Inflammatory macrophage (primary cell): ENCODE measurements at regions not wholly inside any gene's neighbourhood (a gene's known extent, or its start where the extent isn't known, plus 50 kb on each side); places are given as distances from the start of the nearest gene placed in this dataset.

Experiments used
- DNase-seq, 2 donors: peaks; one replicate each; pipeline ENCODE4 v3.0.0-alpha.2; 2020 to 2022

DNA sequence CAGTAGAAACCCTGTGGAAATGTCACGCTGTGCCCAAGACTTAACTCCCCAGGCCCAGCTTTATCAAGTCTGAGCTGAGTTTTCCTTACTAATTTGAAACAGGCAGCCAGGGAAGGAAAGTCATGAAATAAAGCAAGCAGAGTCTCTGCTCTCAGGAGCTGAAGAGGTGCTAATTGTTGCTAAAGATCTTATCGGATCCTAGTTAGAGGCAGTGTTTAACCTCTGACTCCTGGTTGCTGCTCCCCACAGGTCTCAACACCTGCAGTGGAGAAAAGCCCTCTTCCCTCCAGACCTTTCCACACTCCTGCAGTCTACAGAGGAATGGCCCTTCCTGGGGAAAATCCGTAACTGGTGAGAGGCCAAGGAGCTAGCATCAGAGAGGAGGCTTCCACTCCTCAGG lies 628.2 kb downstream of the NTRK3 start:
- no peak for DNase-seq

DNA sequence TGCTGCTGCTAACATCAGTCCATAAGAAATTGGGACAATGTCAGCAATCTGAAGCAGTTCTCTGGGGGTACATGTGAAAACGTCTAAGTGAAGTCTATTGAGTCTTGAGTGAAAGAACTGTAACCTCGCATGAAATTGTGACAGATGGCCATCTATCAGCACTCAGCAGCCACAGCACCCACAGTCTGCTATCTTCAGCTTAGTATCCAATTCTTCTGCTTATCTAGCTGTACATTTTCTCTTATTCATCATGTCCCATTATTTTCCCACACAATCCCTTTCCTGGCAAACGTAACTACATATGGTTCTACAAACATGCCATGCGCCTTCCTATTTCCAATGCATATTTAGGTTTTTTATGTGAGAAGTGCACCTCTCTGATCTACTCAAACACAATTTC lies 629.7 kb downstream of the NTRK3 start:
- no peak for DNase-seq

GRCh38 chr15:87623832-87624231 lies 632.7 kb downstream of the NTRK3 start:
- peak in 1 of 2 donors; percentile 3 for DNase-seq

DNA sequence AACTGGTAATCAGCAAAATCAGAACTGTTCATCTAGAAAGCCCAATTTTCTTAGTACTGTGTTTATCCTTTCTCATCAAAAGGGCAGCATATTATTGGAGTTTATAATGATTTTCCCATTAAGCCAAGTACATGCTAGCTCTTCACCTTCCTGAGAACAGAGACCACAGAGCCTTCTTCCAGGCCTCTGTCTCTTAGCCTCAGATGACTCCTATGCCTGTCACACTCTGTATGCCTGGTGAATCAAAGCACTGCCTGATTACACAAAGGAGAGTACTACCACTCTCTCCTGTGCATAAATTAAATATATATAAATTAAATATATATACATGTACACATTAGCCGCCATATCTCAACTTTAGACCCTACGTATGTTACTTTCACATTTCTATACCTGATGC lies 636.1 kb downstream of the NTRK3 start:
- DNase-seq = no peak

DNA sequence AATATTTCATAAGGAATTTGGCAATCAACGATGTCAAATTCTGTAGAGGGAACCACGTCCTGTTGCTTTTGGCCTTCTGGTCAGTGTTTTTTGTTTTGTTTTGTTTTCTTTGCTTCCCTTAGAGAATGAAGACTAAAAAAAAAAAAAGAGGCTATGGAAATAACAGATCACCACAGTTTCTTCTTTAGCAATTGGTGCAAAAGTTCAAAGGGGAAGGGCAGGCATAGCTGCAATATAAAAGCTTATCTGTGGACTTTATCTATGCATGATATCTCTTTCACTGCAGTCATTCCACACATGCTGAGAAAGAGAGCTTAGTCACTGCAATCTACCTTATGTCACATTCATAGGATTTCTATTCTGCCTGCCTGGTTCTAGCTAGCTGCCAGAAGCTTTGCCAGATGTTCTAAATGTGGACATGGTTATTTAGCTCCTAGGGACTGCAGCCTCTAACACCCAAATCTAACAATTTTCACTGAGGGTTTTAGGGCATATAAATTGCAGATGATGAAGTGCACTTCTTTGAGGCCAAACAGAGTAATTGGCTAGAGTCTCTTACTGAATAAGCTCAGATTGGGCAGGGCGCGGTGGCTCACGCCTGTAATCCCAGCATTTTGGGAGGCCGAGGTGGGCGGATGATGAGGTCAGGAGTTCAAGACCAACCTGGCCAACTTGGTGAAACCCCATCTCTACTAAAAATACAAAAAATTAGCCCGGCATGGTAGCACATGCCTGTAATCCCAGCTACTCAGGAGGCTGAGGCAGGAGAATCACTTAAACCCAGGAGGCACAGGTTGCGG lies 637.2 kb downstream of the NTRK3 start:
- DNase-seq = no peak

DNA sequence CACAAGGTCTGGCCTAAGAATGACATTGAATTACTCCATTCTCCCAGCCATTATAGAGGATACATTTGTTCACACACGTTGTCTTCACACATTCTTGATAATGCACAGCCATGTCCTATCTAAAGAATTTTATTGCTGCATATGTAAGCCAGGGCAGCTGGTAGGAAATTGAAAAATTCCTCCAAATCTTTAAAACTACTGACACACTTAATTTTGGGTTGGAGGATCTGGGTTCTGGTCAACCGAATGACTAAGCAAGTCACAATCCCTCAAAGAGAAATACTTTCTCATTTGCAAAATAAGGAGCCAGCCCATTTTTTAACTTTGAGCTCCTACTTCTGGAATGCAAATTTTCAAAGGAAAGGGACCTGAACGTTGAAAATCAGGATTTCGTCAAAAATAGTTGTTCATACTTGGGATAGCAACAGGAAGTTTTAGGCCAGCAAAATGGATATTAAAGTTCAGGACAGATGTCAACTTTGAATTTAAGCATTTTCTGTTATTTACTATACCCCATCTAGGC lies 638.3 kb downstream of the NTRK3 start:
- DNase-seq = no peak

DNA sequence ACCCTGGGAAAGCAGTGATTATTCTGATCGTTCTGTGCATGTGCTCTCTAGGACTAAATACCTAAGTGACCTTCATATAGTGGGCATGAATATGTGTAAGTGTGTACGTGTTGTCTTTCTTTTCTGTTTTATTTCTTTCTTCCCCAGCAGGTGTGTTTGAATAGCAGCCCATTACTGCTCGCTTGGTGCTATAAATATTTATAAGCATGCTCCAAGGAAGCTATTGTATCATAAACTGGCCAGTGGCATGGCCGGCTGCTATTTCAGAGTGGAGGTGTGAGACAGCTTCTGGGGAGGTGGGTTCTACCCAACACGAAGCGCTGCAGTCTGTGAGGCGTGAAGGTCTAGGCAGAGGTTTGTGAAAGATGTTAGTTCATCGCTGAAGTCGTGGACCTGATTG lies 641.8 kb downstream of the NTRK3 start:
- no peak for DNase-seq

DNA sequence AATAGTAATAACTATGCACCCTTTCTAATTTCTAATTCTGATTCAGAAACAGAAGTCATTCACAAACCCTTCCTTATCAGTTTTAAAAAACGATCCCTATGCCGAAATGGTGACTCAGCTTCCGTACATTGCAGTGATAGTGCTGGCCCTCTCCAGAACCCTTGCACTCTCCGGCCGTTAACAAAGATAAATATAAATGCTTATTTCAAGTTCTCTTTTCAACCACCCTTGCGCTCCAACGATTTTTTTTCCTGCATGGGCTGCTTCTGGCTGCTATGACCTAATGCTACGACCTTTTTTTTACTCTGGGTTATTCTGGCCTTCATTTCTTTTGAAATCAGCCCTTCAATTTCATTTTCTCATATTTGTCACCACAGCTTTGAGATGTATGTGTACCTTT lies 646.2 kb downstream of the NTRK3 start:
- DNase-seq = no peak

DNA sequence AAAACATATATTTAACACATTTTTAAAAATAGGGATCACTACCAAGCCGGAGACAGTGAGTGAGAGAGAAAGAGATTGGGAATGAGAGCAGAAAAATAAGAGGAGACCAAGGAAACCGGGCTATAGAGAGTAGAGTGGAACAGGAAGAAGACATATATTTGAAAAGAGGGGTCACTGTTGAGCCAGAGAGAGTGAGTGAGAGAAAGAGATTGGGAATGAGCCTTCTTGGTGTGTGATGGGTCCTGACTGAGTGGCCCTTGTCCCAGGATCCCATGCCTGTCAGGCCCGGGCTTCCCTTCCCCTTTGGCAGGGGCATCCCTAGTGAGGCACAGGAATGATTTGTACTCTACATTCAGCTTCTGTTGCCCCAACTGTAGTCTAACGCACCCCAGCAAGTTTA lies 646.6 kb downstream of the NTRK3 start:
- no peak for DNase-seq

GRCh38 chr15:87609474-87609873 lies 647.1 kb downstream of the NTRK3 start:
- DNase-seq = no peak

DNA sequence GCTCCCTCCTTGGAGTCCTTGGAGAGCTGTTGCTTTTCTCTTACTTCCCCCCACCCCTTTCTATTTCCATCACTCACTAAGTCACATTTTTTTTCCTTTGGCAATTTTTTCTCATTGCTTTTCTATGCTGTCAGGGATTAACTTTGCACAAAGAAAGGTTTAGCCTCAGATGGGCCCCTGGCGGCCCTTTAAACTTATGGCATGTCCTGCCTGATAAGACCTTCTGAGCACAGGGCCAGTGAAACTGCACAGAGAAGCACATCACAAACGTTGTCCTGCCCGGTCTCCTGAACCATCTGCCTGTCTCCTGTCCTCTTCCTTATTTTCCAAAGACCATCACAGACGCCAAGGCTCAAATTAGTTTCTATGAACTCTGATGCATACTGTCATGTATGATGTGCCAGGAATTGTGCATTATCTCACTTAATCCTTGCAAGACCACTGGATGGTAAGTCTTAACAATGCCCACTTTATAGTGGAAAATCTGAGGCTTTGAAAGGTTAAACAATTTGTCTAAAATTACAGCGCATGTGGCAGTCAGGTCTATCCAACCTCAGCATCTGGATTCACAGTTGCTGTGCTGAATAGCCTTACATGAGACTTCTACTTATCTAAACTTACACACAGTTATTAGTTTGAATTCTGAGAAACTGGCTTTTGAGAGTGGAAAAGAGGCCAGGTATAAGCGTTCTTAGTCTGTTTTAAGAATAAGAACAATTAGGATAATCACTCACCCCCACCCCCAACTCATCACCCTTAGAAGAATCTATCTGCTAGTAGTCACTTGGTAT lies 648.1 kb downstream of the NTRK3 start:
- no peak for DNase-seq

DNA sequence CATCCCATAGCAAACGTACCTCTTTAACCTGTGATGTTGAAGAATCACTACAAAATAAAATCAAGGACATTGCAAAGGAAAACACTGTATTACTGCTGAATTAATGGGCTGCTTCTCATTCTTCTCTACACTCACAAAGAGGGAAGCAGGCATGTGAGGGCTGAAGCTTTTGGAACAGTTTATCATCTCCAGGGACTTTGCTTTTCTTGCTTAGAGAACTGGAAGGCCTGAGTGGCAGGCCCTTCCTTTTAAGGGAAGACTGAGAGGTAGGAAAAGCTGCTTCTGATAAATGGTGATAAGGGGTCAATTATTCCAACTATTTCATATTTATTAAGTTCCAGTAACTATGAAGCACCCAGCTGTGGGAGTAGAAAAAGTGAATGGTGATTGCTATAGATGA lies 649.6 kb downstream of the NTRK3 start:
- DNase-seq = no peak

DNA sequence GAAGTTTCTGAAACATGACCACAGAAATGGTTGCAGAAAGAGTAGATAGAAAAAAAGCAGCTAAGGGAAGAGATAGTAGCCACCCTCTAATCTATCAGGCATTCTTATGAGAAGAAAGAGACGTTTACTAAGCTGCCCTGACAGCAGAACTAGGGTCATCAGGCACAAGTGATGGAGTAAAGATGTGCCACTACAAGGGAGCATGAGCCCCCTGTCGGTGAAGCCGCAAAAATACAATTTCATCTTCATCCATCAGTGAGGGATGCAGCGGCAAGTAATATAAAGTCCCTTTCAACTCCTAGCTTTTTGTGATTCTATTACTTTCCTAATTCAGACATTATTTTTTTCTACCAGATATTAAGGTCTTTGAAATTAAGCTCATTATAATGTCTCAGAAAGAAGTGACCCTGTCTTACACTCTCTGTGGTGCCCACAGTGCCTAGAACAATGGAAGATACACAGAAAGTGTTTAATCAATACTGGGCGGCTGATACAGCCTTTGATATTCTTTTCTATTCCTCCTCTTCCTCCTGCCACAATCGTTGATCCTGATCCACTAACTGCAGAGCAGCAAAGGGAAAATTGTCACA lies 651.6 kb downstream of the NTRK3 start:
- DNase-seq = peak; percentile 6 to 7

GRCh38 chr15:87602371-87602770 lies 654.2 kb downstream of the NTRK3 start:
- no peak for DNase-seq

- DNase-seq = no peak
Observed at GRCh38 chr15:87599616-87600015, 656.9 kb downstream of the NTRK3 start.

- DNase-seq = no peak
Observed at GRCh38 chr15:87597346-87598052, 659.0 kb downstream of the NTRK3 start.

DNA sequence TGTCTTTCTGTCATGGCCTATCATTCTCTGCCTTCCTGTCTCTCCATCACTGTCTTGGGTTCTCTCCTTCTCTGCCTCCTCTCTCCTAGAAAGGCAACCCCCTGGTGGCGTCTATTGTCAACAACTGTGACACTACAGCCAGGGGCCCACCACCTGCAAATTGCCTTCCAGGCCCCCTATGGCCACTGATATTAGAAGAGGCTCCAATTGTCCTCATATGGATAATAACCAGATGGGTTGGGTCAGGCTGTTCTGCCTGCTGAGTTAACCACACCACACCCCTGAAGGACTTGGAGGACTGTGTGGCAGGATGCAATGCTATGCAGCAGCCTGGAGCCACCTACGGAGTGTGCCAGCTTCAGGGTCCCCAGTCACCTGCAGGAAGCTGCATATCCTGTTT lies 665.0 kb downstream of the NTRK3 start:
- DNase-seq = no peak

DNA sequence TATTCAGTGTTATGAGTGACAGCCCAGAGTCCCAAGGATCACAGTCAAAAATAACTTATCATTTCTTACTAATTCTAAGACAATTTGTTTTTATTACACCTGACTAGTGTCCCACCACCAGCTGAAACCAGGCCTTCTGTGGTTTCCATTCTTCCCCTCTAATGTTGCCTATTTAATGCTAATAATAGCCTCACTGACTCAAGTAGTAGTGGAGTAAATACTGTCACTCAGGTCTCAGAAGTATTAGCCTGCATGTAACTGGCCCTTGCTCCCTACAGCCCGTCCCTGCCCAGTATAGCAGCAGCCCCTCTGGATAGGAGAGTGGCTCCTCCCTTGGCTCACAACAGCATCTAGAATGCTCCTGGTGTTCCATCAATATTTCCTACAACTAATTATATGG lies 665.5 kb downstream of the NTRK3 start:
- DNase-seq = no peak

DNA sequence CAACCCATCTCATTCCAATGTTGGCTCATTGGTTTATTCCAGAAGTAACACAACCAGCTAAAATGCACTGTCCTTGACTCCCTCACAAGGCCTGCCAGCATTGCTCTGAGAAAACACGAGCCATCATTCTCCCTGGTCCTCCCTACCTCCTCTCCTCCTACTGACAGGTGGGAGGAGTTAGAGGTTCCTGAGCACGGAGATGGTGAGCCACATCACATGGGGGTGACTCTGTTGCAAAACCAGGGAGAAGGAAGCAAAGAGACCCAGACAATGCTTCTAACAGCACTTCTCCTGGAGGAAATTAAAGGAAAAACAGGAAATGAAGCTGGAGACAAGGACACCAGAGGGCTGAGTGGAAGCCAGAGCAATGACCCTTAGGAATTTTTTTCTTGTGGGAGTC lies 667.4 kb downstream of the NTRK3 start:
- DNase-seq = no peak

- DNase-seq = no peak
Observed at GRCh38 chr15:87582169-87582568, 674.4 kb downstream of the NTRK3 start.

- no peak for DNase-seq
Observed at GRCh38 chr15:87579537-87579936, 677.0 kb downstream of the NTRK3 start.

DNA sequence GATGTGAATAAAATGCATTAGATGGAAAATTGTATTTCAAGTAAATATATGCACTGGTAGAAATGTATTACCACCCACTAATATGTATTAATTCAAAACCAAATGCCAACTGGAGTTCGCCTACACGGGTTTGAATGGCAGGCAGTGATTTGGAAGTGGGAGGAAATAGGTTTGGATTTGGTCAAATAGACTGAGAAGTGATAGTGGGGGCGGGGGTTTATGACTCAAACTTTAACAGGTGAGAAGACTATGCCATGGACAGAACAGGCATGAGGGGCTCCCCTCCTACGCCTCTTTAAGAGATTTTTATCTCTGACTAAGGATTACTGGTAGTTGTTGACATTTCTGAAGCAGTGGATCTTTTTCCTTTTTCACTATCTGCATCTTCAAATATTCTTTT lies 677.8 kb downstream of the NTRK3 start:
- DNase-seq = no peak

DNA sequence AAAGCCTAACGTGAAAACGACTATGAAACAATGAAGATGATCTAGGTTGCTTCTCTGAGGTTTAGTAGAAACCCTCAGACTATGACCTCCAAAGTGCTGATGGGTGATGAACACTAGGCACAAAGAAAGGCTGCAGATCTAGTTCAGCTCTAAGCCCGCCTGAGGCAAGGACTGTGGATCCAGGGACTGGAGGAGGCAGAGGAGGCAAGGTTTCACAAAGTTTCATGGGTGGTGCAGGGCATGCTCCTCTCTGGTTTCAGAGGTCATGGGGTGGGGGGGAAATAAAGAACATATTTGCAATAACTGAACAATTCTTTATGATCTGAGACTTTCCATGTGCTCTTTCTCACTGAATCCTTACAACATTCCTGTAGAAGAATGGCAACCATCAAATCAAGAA lies 679.2 kb downstream of the NTRK3 start:
- no peak for DNase-seq
